Testis (tissue), 2 donors: ENCODE measurements at regions not wholly inside any gene's neighbourhood (a gene's known extent, or its start where the extent isn't known, plus 50 kb on each side); places are given as distances from the start of the nearest gene placed in this dataset.

ENCODE experiments used
- POLR2A ChIP-seq: fragments of 450-650 bp; IDR thresholded peaks from one replicate; pipeline ENCODE4 v1.6.1; 2017; ENCODE audit warnings: antibody characterized with exemption, mild to moderate bottlenecking, moderate library complexity
- TF ChIP-seq, protein P1 (sequence below), 3 experiments: fragments of 450-650 bp in 2 of 3; fragments of 200-600 bp in 1 of 3; sonication (generic) in 1 of 3; IDR thresholded peaks; one replicate each; pipeline ENCODE4 v1.5.1; 2016 to 2019; ENCODE audit warnings: antibody characterized with exemption in 3 of 3, mild to moderate bottlenecking in 2 of 3, moderate library complexity in 1 of 3

DNA sequence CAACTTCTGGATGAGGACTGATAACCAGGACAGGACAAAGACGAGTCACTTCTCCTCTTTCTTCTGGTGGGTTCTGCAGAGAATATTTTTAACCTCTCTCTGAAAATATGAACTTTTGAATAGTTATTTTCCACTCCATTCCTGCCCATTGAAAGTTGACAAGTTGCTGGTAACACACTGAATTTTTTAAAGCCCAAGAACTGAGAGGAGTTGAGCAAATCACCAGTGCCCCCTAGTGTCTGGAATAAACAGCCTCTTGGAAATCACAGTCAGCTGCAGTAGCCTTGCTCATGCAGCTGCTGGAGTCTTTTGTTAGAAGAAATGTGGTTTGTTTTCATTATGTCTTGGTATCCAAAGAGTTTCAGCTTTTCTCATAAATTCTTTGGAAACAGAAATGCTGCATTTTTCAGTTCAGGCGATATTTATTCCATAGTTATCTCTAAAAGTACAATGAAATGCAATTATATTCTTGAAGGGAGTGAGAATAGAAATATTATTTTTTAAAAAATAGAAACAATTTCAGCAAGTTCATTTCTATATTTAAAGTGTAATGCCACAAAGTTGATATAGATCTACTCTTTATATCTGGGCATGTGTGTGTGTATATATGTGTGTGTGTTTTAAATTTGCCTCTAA lies 741.0 kb upstream of the CBLB start:
- TF ChIP-seq POLR2A: no peak
- TF ChIP-seq, protein P1, sequence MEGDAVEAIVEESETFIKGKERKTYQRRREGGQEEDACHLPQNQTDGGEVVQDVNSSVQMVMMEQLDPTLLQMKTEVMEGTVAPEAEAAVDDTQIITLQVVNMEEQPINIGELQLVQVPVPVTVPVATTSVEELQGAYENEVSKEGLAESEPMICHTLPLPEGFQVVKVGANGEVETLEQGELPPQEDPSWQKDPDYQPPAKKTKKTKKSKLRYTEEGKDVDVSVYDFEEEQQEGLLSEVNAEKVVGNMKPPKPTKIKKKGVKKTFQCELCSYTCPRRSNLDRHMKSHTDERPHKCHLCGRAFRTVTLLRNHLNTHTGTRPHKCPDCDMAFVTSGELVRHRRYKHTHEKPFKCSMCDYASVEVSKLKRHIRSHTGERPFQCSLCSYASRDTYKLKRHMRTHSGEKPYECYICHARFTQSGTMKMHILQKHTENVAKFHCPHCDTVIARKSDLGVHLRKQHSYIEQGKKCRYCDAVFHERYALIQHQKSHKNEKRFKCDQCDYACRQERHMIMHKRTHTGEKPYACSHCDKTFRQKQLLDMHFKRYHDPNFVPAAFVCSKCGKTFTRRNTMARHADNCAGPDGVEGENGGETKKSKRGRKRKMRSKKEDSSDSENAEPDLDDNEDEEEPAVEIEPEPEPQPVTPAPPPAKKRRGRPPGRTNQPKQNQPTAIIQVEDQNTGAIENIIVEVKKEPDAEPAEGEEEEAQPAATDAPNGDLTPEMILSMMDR (IDR thresholded peaks at IDR 0.05): peak; percentile 69 to 86 (median 79)
